Sigmoid colon (tissue), 3 donors: ENCODE measurements at regions not wholly inside any gene's neighbourhood (a gene's known extent, or its start where the extent isn't known, plus 50 kb on each side); places are given as distances from the start of the nearest gene placed in this dataset.

Source experiments
- CTCF ChIP-seq, 4 experiments: fragments of 450-650 bp in 3 of 4; fragments of 200-600 bp in 1 of 4; IDR thresholded peaks; one replicate each; pipeline ENCODE4 v1.5.1; 2016 to 2019; ENCODE audit warnings: antibody characterized with exemption in 4 of 4, mild to moderate bottlenecking in 3 of 4, moderate library complexity in 2 of 4
- POLR2A ChIP-seq, 2 donors: fragments of 450-650 bp; IDR thresholded peaks; one replicate each; pipeline ENCODE4 v1.6.1; 2016; ENCODE audit warnings: antibody characterized with exemption in 2 of 2, mild to moderate bottlenecking in 2 of 2, moderate library complexity in 2 of 2

- TF ChIP-seq POLR2A (IDR thresholded peaks at IDR 0.05): no peak
- TF ChIP-seq CTCF (IDR thresholded peaks at IDR 0.05): no peak
Observed at GRCh38 chr4:186927624-186928023, 204.0 kb upstream of the FAT1 start.
